ENCODE measurements at regions not wholly inside any gene's neighbourhood (a gene's known extent, or its start where the extent isn't known, plus 50 kb on each side); places are given as distances from the start of the nearest gene placed in this dataset.

DNA sequence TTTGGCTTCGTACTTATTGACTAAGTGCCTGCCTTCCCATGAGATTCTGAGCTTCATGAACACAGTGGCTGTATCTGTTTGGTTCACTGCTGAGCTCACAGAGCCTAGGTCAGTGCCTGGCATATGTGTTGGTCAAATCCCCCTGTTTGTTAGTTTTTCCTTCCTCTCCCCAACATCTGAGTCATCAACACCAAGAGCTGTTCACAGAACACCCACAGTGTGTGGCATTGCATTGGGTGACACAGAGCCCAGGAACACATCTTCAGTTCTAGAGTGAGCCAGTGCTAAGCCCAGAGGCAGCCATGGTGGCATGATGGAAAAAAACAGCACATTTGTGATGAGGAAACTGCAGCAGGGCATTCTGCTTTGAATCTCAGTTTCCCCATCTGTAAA, 294.6 kb downstream of the SEC61B start:
- Histone ChIP-seq H3K36me3 (no peaks in the 10 kb centered on the region), H3K9me3 (no peaks in the 10 kb centered on the region; the same call in 1 of the 2 replicates), H3K4me1 (no peaks in the 10 kb centered on the region), H3K4me3 (ENCODE audit: low read depth, low read length) (no peak overlapping the region), H3K27me3 (no peaks in the 10 kb centered on the region)
- TF ChIP-seq, protein P1, sequence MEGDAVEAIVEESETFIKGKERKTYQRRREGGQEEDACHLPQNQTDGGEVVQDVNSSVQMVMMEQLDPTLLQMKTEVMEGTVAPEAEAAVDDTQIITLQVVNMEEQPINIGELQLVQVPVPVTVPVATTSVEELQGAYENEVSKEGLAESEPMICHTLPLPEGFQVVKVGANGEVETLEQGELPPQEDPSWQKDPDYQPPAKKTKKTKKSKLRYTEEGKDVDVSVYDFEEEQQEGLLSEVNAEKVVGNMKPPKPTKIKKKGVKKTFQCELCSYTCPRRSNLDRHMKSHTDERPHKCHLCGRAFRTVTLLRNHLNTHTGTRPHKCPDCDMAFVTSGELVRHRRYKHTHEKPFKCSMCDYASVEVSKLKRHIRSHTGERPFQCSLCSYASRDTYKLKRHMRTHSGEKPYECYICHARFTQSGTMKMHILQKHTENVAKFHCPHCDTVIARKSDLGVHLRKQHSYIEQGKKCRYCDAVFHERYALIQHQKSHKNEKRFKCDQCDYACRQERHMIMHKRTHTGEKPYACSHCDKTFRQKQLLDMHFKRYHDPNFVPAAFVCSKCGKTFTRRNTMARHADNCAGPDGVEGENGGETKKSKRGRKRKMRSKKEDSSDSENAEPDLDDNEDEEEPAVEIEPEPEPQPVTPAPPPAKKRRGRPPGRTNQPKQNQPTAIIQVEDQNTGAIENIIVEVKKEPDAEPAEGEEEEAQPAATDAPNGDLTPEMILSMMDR (IDR thresholded peaks at IDR 0.05; ENCODE audit: low read depth, low read length) = no peak
- DNase-seq = no peak

DNA sequence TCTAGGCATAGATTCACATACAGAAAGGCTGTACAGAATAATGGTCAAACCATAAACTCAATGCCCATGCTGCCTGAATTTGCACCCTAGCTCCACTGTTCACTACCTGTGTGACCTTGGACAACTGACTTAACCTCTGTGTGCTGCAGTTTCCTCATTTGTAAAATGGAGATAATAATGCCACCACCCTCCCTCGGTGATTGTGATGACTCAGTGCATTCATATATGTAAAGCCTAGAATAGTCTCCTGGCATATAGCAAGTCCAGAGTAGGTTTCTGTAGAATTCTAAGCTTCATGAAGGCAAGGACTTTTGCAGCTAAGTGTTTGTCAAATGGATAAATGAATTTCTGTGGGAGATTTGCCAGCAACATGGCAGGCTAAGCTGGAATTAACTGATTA, 297.8 kb upstream of the NR4A3 start:
- TF ChIP-seq, protein P1 (IDR thresholded peaks at IDR 0.05; ENCODE audit: low read depth, low read length) = no peak
- no peaks in the 10 kb centered on the region for H3K4me1 ChIP-seq
- no peak overlapping the region for H3K4me3 ChIP-seq (ENCODE audit: low read depth, low read length)
- H3K27me3 ChIP-seq = no peaks in the 10 kb centered on the region
- no peak for DNase-seq
- H3K36me3 ChIP-seq = no peaks in the 10 kb centered on the region
- no peaks in the 10 kb centered on the region; the same call in none of the 2 replicates for H3K9me3 ChIP-seq

DNA sequence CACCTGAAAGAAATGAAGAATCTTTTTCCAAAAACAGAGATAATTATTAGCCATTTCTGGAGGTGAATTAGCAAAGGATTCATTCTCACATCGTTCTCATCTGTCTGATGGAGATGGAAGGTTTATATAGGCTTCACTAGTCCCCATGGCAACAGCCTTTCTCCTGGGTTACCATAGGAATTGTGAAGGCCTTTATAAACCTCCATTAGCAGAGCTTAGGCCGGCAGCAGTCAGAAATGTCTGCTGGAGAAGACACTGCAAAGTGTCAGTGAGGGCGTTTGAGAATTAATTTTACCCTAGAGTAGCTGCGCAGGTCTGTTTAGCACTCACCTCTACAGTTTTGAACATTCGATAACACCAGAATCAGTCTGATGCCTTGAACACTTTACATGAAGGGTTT, 290.4 kb upstream of the NR4A3 start:
- Histone ChIP-seq H3K9me3 (no peaks in the 10 kb centered on the region), H3K4me3 (ENCODE audit: low read depth, low read length) (no peak overlapping the region), H3K27me3 (no peaks in the 10 kb centered on the region), H3K4me1 (no peaks in the 10 kb centered on the region), H3K36me3 (no peaks in the 10 kb centered on the region)
- DNase-seq = no peak
- TF ChIP-seq, protein P1 (IDR thresholded peaks at IDR 0.05; ENCODE audit: low read depth, low read length) = no peak

DNA sequence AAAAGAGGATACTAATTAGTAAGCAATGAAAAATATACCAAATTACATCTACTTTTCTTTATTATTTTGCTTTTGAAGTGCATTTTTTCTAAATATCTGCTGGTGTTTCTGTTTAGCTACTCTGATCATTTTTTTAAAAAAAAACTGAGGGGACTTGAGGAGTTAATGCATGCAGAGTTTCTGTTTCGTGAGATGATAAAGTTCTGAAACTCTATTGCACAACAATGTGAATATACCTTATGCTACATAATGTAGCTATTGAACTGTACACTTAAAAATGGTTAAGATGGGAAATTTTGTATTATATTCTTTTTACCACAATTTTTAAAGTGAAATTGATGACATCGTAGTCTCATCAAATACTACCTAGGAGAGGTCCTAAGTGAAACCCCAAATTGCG, 288.3 kb upstream of the NR4A3 start:
- Histone ChIP-seq H3K27me3 (no peaks in the 10 kb centered on the region), H3K36me3 (no peaks in the 10 kb centered on the region), H3K4me3 (ENCODE audit: low read depth, low read length) (no peak overlapping the region), H3K9me3 (no peaks in the 10 kb centered on the region), H3K4me1 (no peaks in the 10 kb centered on the region)
- TF ChIP-seq, protein P1 (IDR thresholded peaks at IDR 0.05; ENCODE audit: low read depth, low read length) = no peak
- DNase-seq = no peak

DNA sequence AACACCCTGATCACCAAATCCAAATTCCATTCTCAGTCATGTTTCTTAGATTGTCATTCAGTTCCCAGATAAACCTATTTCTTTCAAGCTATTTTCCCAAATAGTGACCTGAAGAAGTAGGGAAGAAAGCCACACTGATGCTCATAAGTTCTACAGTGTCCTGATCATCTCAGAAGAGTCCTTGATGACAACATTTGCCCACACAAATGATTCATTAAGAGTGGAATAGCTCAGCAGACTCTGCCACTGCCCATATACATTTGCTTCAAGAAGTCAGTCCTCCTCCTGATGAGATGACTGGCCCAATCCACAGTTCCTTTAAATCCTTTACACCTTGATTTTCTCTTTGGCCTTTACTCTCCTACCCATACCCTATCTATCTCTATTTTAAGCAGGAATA, 283.7 kb upstream of the NR4A3 start:
- Histone ChIP-seq H3K36me3 (no peaks in the 10 kb centered on the region), H3K9me3 (no peaks in the 10 kb centered on the region), H3K4me3 (ENCODE audit: low read depth, low read length) (no peak overlapping the region), H3K4me1 (no peaks in the 10 kb centered on the region), H3K27me3 (no peaks in the 10 kb centered on the region)
- no peak for DNase-seq
- TF ChIP-seq, protein P1 (IDR thresholded peaks at IDR 0.05; ENCODE audit: low read depth, low read length) = no peak

DNA sequence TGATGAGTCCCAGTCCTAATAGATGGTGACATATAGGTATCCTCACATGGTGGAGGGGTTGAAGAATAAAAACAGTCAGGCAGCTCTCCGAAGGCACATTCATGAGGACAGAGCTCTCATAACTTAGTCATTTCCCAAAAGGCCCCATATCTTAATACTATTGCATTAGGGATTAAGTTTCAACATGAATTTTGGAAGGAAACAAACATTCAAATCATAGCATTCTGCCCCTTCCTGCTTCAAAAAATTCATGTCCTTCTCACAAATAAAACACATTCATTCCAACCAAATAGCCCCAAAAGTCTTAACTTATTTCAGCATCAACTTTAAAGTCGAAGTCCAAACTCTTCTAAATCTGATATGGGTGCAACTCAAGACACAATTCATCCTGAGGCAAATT, 277.2 kb upstream of the NR4A3 start:
- Histone ChIP-seq H3K4me1 (no peaks in the 10 kb centered on the region), H3K9me3 (no peaks in the 10 kb centered on the region), H3K36me3 (no peaks in the 10 kb centered on the region), H3K4me3 (ENCODE audit: low read depth, low read length) (no peak overlapping the region), H3K27me3 (no peaks in the 10 kb centered on the region)
- TF ChIP-seq, protein P1 (IDR thresholded peaks at IDR 0.05; ENCODE audit: low read depth, low read length) = no peak
- no peak for DNase-seq

All from BE2C (cell line).